K562 (cell line): ENCODE measurements at regions not wholly inside any gene's neighbourhood (a gene's known extent, or its start where the extent isn't known, plus 50 kb on each side); places are given as distances from the start of the nearest gene placed in this dataset.
A peak's percentile ranks its signal among the peaks of the same experiment; 100 is the strongest.

Experiments
- ATAC-seq: fragments of 200-7000 bp; cut with Tn5 transposase; 3 replicates; pipeline ENCODE4 v1.9.1; 2020; ENCODE audit warnings: moderate library complexity
- BruUV-seq: library from RNA; stranded (reverse); fragments of 400-500 nt; replicated peaks from 2 replicates; lab custom pipeline; 2021; lab: Mats Ljungman, UMichigan
- CTCF ChIA-PET: fragments of 300-600 bp; formaldehyde crosslinking; extraction: SDS; loops from one replicate; lab custom pipeline; 2021; ENCODE audit warnings: low intra/inter-chr PET ratio; lab: Yijun Ruan, JAX
- POLR2A ChIA-PET: fragments of 300-600, 350-650 bp; sonication (Branson Sonifier 250); formaldehyde crosslinking; extraction: SDS; loops from one replicate; lab custom pipeline; 2021; ENCODE audit warnings: antibody characterized with exemption, inconsistent platforms; lab: Yijun Ruan, JAX
- DNase-seq, 4 experiments: peaks; one replicate each; pipeline versions ENCODE4 v3.0.0 to v3.0.0-alpha.2; 2011 to 2018; ENCODE audit warnings: low spot score in 3 of 4, mixed read lengths in 3 of 4; ENCODE audit errors: extremely low read depth in 1 of 4
- FAIRE-seq: peaks from 2 replicates; lab custom pipeline; 2011; peaks lifted over from hg19 to GRCh38; lab: Jason Lieb, UNC
- H2AFZ ChIP-seq: 2 replicates; pipeline ENCODE4 v1.6.0; 2011; ENCODE audit warnings: low read depth, low read length, control low read depth, inconsistent platforms
- H3K27ac ChIP-seq: fragments of 200-600 bp; 3 replicates; pipeline ENCODE4 v1.8.0; 2011; ENCODE audit warnings: low read depth, mild to moderate bottlenecking, control low read depth, inconsistent platforms, low read length, moderate library complexity, mixed read lengths; ENCODE audit errors: extremely low read depth
- H3K27me3 ChIP-seq, 2 experiments: fragments of 300-600 bp in 1 of 2; 2 replicates in 1 of 2; 3 replicates in 1 of 2; pipeline versions ENCODE4 v1.6.0 to v1.8.0; 2011; ENCODE audit warnings: inconsistent platforms in 2 of 2, low read length in 2 of 2, mild to moderate bottlenecking in 1 of 2, mixed read lengths in 1 of 2, moderate library complexity in 1 of 2; ENCODE audit not compliant: control insufficient read depth in 2 of 2, insufficient read depth in 2 of 2
- H3K36me3 ChIP-seq: fragments of 300-600 bp; 3 replicates; pipeline ENCODE4 v1.8.0; 2011; ENCODE audit warnings: mild to moderate bottlenecking, low read length, inconsistent platforms; ENCODE audit not compliant: control insufficient read depth, insufficient read depth
- H3K4me1 ChIP-seq, 2 experiments: fragments of 200-600 bp in 1 of 2; replicated peaks in 1 of 2; 2 replicates in 1 of 2; 3 replicates in 1 of 2; pipeline versions ENCODE4 v1.5.1 to v1.8.0; 2011; ENCODE audit warnings: inconsistent platforms in 2 of 2, low read length in 2 of 2, mild to moderate bottlenecking in 1 of 2, mixed read lengths in 1 of 2, moderate library complexity in 1 of 2; ENCODE audit not compliant: control insufficient read depth in 2 of 2, insufficient read depth in 2 of 2
- H3K4me2 ChIP-seq: 2 replicates; pipeline ENCODE4 v1.6.1; 2011; ENCODE audit warnings: low read length, control low read depth, inconsistent platforms, mixed read lengths; ENCODE audit not compliant: insufficient read depth
- H3K4me3 ChIP-seq: fragments of 200-600 bp; sonication (generic), shearing (Covaris generic); 2 replicates; pipeline ENCODE4 v1.5.1; 2016; ENCODE audit warnings: control low read depth, inconsistent platforms
- H3K79me2 ChIP-seq: fragments of 200-600 bp; 3 replicates; pipeline ENCODE4 v1.8.0; 2011; ENCODE audit warnings: low read length, inconsistent platforms; ENCODE audit not compliant: control insufficient read depth, insufficient read depth
- H3K9ac ChIP-seq, 2 experiments: 2 replicates each; pipeline versions ENCODE4 v1.6.0 to v1.6.1; 2011; ENCODE audit warnings: low read depth in 2 of 2, low read length in 2 of 2, control low read depth in 1 of 2, inconsistent platforms in 1 of 2, mild to moderate bottlenecking in 1 of 2, mixed read lengths in 1 of 2; ENCODE audit not compliant: insufficient read depth in 1 of 2
- H3K9me1 ChIP-seq: one replicate; pipeline ENCODE4 v1.6.0; 2011; ENCODE audit warnings: inconsistent platforms, mild to moderate bottlenecking, low read length, moderate library complexity; ENCODE audit not compliant: control insufficient read depth, insufficient read depth
- H3K9me3 ChIP-seq: replicated peaks from 2 replicates; pipeline ENCODE4 v1.5.1; 2011; ENCODE audit warnings: low read depth, low read length, inconsistent platforms; ENCODE audit not compliant: control insufficient read depth, insufficient read depth
- H4K20me1 ChIP-seq: replicated peaks from 2 replicates; pipeline ENCODE4 v1.6.1; 2011; ENCODE audit warnings: low read length, inconsistent platforms, mixed read lengths; ENCODE audit not compliant: control insufficient read depth, insufficient read depth
- TAF7 ChIP-seq: fragments of 450-650 bp; IDR thresholded peaks from 2 replicates; pipeline ENCODE4 v1.6.1; 2016; ENCODE audit warnings: missing genetic modification characterization, missing compliant biosample characterization
- ZFP36 ChIP-seq: fragments of 150-350 bp; IDR thresholded peaks from 2 replicates; pipeline ENCODE4 v1.6.1; 2018; ENCODE audit warnings: low read length, low read depth; ENCODE audit not compliant: partially characterized antibody
- WGBS: fragments of 100-300 bp; shearing (Covaris generic); methylation state at CpG from one replicate; pipeline ENCODE4 v1.1.6; 2016; ENCODE audit warnings: low coverage, mixed read lengths; ENCODE audit not compliant: insufficient coverage; ENCODE audit errors: missing lambda C conversion rate; 5-methylcytosine and 5-hydroxymethylcytosine counted together
- in situ Hi-C: fragments of 300-500 bp; cut with MboI; formaldehyde crosslinking; loops from 4 replicates; pipeline ENCODE4 v1.15.0; 2018; ENCODE audit warnings: inconsistent platforms, mixed read lengths
- intact Hi-C: fragments of 100-400 bp; cut with micrococcal nuclease; formaldehyde crosslinking; loops from 2 replicates; pipeline ENCODE4 v1.14.2; 2022
- TF ChIP-seq, protein P1 (sequence below): fragments of 450-650 bp; formaldehyde crosslinking; IDR thresholded peaks from 2 replicates; pipeline ENCODE4 v1.4.0; 2020; ENCODE audit warnings: mild to moderate bottlenecking
- TF ChIP-seq, protein P2 (sequence below): sonication (generic); formaldehyde crosslinking; IDR thresholded peaks from 2 replicates; pipeline ENCODE4 v1.8.1; 2023; ENCODE audit warnings: missing genetic modification reagents, mild to moderate bottlenecking, borderline replicate concordance

DNA sequence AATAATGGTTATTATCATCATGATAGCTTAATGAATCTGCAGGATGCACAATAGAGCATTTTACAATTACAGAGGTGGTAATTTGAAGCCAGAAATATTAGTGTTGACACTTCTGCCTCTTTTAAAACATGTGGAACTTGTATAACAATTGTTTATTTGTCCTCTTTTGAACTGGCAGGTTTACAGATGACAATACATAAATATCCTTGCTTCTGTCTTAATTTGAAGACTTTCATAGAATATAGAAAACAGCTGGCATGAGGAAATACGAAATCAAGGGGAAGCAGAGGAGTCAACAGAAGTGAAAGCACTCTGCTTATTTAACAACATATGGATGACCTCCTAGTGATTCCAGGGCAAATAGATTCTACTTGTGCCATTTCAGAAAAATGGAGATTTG is 270.5 kb upstream of the SGO1 start:
- no peak for ATAC-seq
- TF ChIP-seq, protein P1, sequence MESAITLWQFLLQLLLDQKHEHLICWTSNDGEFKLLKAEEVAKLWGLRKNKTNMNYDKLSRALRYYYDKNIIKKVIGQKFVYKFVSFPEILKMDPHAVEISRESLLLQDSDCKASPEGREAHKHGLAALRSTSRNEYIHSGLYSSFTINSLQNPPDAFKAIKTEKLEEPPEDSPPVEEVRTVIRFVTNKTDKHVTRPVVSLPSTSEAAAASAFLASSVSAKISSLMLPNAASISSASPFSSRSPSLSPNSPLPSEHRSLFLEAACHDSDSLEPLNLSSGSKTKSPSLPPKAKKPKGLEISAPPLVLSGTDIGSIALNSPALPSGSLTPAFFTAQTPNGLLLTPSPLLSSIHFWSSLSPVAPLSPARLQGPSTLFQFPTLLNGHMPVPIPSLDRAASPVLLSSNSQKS (CRISPR knock-in tag): no peak
- TF ChIP-seq TAF7 (tag): no peak
- no peaks in the 10 kb centered on the region; the same call in 1 of the 2 replicates for H3K9me3 ChIP-seq
- no peaks in the 10 kb centered on the region for H3K4me1 ChIP-seq
- no peaks in the 10 kb centered on the region for H3K9me1 ChIP-seq
- no peaks in the 10 kb centered on the region for H3K79me2 ChIP-seq
- WGBS: 3% methylated on average over 1 of the region's 1 CpG
- H3K4me2 ChIP-seq: no peak overlapping the region
- no peaks in the 10 kb centered on the region for H4K20me1 ChIP-seq
- ChIA-PET CTCF (no interaction called here), POLR2A (no interaction called here)
- no peak overlapping the region for H3K4me3 ChIP-seq
- no peaks in the 10 kb centered on the region for H3K36me3 ChIP-seq
- DNase-seq: no peak
- no TSS peak for BruUV-seq
- no peaks in the 10 kb centered on the region for H3K27me3 ChIP-seq
- H3K27ac ChIP-seq: no peak overlapping the region
- no peak for FAIRE-seq
- in situ Hi-C loops: no loop called here
- intact Hi-C loops: no loop called here
- H3K9ac ChIP-seq: no peak overlapping the region
- no peak overlapping the region for H2AFZ ChIP-seq

DNA sequence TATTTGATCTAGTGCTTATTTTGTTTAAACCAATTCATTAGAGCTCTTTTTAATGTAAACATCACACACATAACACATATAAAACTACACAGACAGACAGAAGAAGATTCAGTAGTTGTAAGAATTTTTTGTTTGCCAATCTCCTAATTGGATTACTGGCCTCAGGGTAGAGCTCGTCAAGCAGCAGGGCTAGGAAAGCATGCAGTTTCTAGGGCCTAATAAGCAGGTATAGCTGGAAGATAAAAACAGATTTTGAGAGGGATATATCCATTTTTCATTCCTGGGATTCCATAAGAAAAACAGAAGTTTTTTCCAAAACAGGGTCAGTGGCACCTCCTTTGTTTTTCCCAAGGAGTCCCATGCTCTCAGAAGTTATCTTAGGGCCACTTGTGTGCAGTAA is 265.2 kb upstream of the SGO1 start:
- BruUV-seq: no TSS peak
- WGBS: 0% methylated on average over 1 of the region's 1 CpG
- POLR2A ChIA-PET: interaction anchor here (0.7 kb wide), 1 partner anchor 225 kb away, joined by 3 read pairs; no protein-coding TSS in a partner anchor
- in situ Hi-C loops: no loop called here
- ATAC-seq: no peak
- Histone ChIP-seq H3K4me1 (no peaks in the 10 kb centered on the region), H3K9me3 (no peaks in the 10 kb centered on the region), H4K20me1 (no peaks in the 10 kb centered on the region), H3K9ac (no peak overlapping the region), H2AFZ (no peak overlapping the region), H3K79me2 (no peaks in the 10 kb centered on the region), H3K27me3 (no peaks in the 10 kb centered on the region), H3K27ac (no peak overlapping the region), H3K9me1 (no peaks in the 10 kb centered on the region), H3K4me2 (no peak overlapping the region), H3K36me3 (no peaks in the 10 kb centered on the region), H3K4me3 (no peak overlapping the region)
- intact Hi-C loops: no loop called here
- FAIRE-seq: no peak
- CTCF ChIA-PET: no interaction called here
- TF ChIP-seq ZFP36: peak; percentile 60
- TF ChIP-seq, protein P2, sequence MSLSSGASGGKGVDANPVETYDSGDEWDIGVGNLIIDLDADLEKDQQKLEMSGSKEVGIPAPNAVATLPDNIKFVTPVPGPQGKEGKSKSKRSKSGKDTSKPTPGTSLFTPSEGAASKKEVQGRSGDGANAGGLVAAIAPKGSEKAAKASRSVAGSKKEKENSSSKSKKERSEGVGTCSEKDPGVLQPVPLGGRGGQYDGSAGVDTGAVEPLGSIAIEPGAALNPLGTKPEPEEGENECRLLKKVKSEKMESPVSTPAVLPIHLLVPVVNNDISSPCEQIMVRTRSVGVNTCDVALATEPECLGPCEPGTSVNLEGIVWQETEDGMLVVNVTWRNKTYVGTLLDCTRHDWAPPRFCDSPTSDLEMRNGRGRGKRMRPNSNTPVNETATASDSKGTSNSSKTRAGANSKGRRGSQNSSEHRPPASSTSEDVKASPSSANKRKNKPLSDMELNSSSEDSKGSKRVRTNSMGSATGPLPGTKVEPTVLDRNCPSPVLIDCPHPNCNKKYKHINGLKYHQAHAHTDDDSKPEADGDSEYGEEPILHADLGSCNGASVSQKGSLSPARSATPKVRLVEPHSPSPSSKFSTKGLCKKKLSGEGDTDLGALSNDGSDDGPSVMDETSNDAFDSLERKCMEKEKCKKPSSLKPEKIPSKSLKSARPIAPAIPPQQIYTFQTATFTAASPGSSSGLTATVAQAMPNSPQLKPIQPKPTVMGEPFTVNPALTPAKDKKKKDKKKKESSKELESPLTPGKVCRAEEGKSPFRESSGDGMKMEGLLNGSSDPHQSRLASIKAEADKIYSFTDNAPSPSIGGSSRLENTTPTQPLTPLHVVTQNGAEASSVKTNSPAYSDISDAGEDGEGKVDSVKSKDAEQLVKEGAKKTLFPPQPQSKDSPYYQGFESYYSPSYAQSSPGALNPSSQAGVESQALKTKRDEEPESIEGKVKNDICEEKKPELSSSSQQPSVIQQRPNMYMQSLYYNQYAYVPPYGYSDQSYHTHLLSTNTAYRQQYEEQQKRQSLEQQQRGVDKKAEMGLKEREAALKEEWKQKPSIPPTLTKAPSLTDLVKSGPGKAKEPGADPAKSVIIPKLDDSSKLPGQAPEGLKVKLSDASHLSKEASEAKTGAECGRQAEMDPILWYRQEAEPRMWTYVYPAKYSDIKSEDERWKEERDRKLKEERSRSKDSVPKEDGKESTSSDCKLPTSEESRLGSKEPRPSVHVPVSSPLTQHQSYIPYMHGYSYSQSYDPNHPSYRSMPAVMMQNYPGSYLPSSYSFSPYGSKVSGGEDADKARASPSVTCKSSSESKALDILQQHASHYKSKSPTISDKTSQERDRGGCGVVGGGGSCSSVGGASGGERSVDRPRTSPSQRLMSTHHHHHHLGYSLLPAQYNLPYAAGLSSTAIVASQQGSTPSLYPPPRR: no peak
- DNase-seq: no peak
